ENCODE measurements at regions not wholly inside any gene's neighbourhood (a gene's known extent, or its start where the extent isn't known, plus 50 kb on each side); places are given as distances from the start of the nearest gene placed in this dataset.

GRCh38 chr5:56339732-56340131 is 106.6 kb upstream of the ANKRD55 start:
- Mint-ChIP-seq H3K4me1 (peaks cover 32% of the 10 kb centered on the region), H3K27me3 (no peaks in the 10 kb centered on the region), H3K9me3 (peaks cover 18% of the 10 kb centered on the region), H3K36me3 (ENCODE audit: low read depth) (peaks cover 3% of the 10 kb centered on the region), H3K4me3 (no peak overlapping the region), H3K27ac (no peak overlapping the region)
- DNase-seq (no peak), ATAC-seq (ENCODE audit: low read depth) (no peak)
- intact Hi-C loops (cut with micrococcal nuclease) = no loop called here
- POLR2A ChIA-PET = no interaction called here
- CTCF ChIA-PET = no interaction called here
- TF ChIP-seq CTCF (IDR thresholded peaks at IDR 0.05) = no peak

GRCh38 chr5:56337715-56338319 is 104.7 kb upstream of the ANKRD55 start:
- Mint-ChIP-seq H3K9me3 (peaks cover 18% of the 10 kb centered on the region), H3K27ac (no peak overlapping the region), H3K36me3 (ENCODE audit: low read depth) (peaks cover 7% of the 10 kb centered on the region), H3K27me3 (no peaks in the 10 kb centered on the region), H3K4me3 (no peak overlapping the region), H3K4me1 (peaks cover 19% of the 10 kb centered on the region)
- TF ChIP-seq CTCF (IDR thresholded peaks at IDR 0.05) = no peak
- no peak for ATAC-seq (ENCODE audit: low read depth)
- CTCF ChIA-PET = no interaction called here
- no peak for DNase-seq
- intact Hi-C loops (cut with micrococcal nuclease) = no loop called here
- POLR2A ChIA-PET = no interaction called here

- Mint-ChIP-seq H3K36me3 (ENCODE audit: low read depth) (peaks cover 7% of the 10 kb centered on the region), H3K9me3 (peaks cover 18% of the 10 kb centered on the region), H3K4me3 (no peak overlapping the region), H3K27me3 (no peaks in the 10 kb centered on the region), H3K27ac (no peak overlapping the region), H3K4me1 (peaks cover 21% of the 10 kb centered on the region)
- ChIA-PET CTCF (no interaction called here), POLR2A (no interaction called here)
- ATAC-seq (ENCODE audit: low read depth) = no peak
- intact Hi-C loops (cut with micrococcal nuclease) = no loop called here
- no peak for DNase-seq
- no peak for TF ChIP-seq CTCF (IDR thresholded peaks at IDR 0.05)
Observed at GRCh38 chr5:56335212-56335611, 102.1 kb upstream of the ANKRD55 start.

- H3K9me3 Mint-ChIP-seq = peaks cover 7% of the 10 kb centered on the region
- no peak overlapping the region for H3K4me3 Mint-ChIP-seq
- ChIA-PET CTCF (no interaction called here), POLR2A (interaction anchor here (0.7 to 2.4 kb wide), 3 partner anchors 12 to 149 kb away, joined by 4 to 11 read pairs (median 6); no protein-coding TSS in a partner anchor)
- no peaks in the 10 kb centered on the region for H3K27me3 Mint-ChIP-seq
- intact Hi-C loops (cut with micrococcal nuclease) = no loop called here
- H3K36me3 Mint-ChIP-seq (ENCODE audit: low read depth) = peaks cover 7% of the 10 kb centered on the region
- no peak for TF ChIP-seq CTCF (IDR thresholded peaks at IDR 0.05)
- ATAC-seq (ENCODE audit: low read depth) (no peak), DNase-seq (no peak)
- H3K27ac Mint-ChIP-seq = peak overlapping the region; percentile 89
- H3K4me1 Mint-ChIP-seq = peaks cover 60% of the 10 kb centered on the region
Observed at GRCh38 chr5:56330806-56331205, 97.7 kb upstream of the ANKRD55 start.

- H3K27ac Mint-ChIP-seq = peak overlapping the region; percentile 89
- peaks cover 4% of the 10 kb centered on the region for H3K36me3 Mint-ChIP-seq (ENCODE audit: low read depth)
- ChIA-PET CTCF (no interaction called here), POLR2A (interaction anchor here (0.6 to 4.0 kb wide), 5 partner anchors 13 to 485 kb away, joined by 3 to 28 read pairs (median 6); partner anchors contain the start of gene MAP3K1)
- no peak for ATAC-seq (ENCODE audit: low read depth)
- H3K4me3 Mint-ChIP-seq = peak overlapping the region; percentile 56
- peaks cover under 1% of the 10 kb centered on the region for H3K9me3 Mint-ChIP-seq
- no peak for DNase-seq
- intact Hi-C loops (cut with micrococcal nuclease) = no loop called here
- H3K27me3 Mint-ChIP-seq = no peaks in the 10 kb centered on the region
- peaks cover 60% of the 10 kb centered on the region for H3K4me1 Mint-ChIP-seq
- no peak for TF ChIP-seq CTCF (IDR thresholded peaks at IDR 0.05)
Observed at GRCh38 chr5:56330167-56330566, 97.0 kb upstream of the ANKRD55 start.

Data from activated B cell treated with CpG ODN at 0.5 μM for 24 hours (primary cell).